Tongue (tissue), 1 donor: ENCODE measurements at regions not wholly inside any gene's neighbourhood (a gene's known extent, or its start where the extent isn't known, plus 50 kb on each side); places are given as distances from the start of the nearest gene placed in this dataset.
"Not testable (repeated sequence)": the region's sequence is repeated elsewhere in the genome, so short reads cannot be mapped to it uniquely, and the experiment has no call there.

ENCODE experiments used
- DNase-seq: peaks from one replicate; pipeline ENCODE4 v3.0.0-alpha.2; 2015

DNA sequence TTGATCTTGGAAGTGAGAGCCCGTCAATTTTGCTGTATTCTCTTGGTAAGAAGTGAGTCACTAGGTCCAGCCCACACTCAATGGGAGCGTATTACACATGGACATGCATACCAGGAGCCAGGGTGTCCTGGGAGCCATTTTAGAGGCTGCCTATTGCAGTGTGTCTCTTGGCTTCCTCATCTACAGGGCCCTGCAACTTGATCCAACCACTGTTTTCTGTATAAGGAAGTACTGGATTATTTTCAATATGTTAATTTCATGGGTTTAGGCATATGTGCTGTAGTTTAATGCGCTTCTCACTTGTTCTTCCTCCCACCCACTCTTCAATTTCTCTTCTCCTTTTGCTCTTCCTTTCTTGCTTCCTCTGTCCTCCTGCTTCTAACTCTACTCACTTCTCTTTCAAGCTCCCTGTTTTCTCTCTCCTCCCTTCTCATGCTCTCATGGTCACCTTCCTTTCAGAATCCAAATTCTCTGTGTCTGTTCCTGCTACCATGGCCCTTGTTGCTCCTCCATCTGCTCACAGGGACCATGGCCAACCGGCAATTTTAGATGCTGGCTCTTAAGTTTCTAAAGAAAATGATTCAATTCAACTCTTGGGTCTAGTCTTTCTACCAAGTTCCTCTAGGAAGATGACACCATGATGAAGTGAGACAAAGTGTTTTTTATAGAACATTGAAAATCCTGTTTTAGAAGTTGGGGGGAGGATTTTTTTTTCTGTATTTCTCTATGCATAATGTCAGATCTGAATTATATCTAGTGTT is 152.0 kb upstream of the ZEB2 start:
- DNase-seq, result no peak

GRCh38 chr2:144670738-144671137 is 150.8 kb upstream of the ZEB2 start:
- DNase-seq, result no peak

- no peak for DNase-seq
Observed at GRCh38 chr2:144670080-144670479, 150.2 kb upstream of the ZEB2 start.

GRCh38 chr2:144669196-144669987 is 149.5 kb upstream of the ZEB2 start:
- DNase-seq, result no peak

DNA sequence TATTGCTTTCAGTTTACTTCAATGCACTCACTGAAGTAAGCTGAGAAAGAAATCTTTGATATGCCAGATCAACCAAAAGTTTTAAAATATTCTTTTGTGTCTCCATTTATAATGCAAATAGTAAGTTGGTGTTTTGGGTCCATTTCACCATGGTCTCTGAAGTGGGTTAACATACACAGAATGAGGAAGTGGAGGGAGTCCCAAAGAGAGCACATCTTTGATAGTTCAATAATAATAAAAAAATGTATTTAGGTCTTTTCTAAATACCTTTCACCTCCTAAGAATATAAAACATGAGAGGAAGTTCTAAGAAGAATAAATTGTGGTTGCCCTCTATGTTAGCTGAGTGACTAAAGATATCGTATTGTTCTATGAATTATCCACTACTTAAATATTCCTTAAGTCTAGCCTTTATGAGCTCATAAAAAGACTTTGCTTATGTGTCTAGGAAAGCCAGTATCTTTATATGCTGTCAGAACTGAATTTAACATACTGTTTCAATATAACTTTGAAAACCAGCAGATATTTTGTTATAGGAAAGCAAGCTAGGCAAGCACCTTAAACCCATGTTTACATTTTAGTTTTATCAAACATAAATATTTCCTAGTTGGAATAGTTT is 148.7 kb upstream of the ZEB2 start:
- no peak for DNase-seq

DNA sequence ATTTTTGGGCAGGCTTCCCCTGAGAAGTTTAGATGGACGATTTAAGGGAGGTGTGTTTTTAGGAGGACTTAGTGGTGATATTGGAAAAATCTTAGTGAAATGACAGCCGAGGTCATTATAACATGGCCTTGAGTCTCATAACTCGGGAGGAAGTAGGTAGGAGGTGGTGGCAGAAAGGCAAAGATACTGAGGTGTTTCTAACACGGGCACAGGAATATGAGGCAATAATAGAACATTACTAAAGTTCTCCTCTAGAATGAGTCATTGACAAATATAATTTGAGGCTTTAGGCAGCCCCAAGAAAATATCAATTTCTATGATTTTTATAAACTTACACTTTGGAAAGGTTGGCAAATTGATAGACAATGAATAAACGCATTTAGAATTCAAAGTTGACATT is 146.1 kb upstream of the ZEB2 start:
- DNase-seq, result no peak

GRCh38 chr2:144663207-144663606 is 143.3 kb upstream of the ZEB2 start:
- no peak for DNase-seq

- no peak for DNase-seq
Observed at GRCh38 chr2:144660518-144661316, 140.8 kb upstream of the ZEB2 start.

GRCh38 chr2:144659731-144660275 is 139.9 kb upstream of the ZEB2 start:
- DNase-seq, result no peak

DNA sequence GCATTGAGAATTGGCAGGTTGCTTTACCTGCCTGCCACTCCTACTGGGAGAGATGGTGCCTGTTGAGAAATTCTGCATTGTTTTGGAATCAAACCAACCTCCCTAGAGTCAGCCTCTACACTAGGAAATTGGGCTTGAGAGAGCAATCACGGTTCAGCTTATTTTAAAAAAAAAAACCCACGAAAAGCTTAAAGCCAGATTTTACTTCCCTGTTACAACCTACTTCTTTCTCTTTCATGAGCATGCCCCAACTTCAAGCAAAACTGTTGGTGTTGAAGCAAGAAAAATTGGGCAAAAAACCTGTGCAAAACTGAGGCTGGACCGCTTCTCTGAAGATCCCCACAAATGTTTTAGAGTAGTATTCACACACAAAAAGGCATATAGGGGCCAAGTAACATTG is 134.6 kb upstream of the ZEB2 start:
- no peak for DNase-seq

DNA sequence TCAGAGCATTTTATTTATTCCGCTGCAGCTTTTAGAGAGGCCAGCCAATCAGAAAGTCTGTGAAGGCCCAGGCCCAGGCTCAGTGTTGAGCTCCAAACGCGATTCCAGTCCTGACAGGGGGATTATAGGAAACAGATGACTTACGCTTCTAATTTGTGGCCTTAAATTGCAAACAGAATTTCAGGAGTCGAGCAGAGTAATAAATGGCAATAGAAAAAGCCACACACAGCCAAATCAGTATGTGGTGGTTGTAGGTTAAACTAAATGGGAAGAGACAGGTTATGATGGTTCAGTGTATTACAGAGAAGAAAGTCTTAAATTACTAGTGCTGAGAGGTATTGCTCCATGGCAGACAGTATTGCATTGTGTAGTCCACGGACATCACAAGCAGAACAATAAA is 131.0 kb upstream of the ZEB2 start:
- peak; percentile 32 for DNase-seq

GRCh38 chr2:144648837-144649465 is 129.0 kb upstream of the ZEB2 start:
- DNase-seq, result no peak

GRCh38 chr2:144645083-144645778 is 125.3 kb upstream of the ZEB2 start:
- peak; percentile 7 for DNase-seq

- no peak for DNase-seq
Observed at GRCh38 chr2:144644549-144644948, 124.6 kb upstream of the ZEB2 start.

DNA sequence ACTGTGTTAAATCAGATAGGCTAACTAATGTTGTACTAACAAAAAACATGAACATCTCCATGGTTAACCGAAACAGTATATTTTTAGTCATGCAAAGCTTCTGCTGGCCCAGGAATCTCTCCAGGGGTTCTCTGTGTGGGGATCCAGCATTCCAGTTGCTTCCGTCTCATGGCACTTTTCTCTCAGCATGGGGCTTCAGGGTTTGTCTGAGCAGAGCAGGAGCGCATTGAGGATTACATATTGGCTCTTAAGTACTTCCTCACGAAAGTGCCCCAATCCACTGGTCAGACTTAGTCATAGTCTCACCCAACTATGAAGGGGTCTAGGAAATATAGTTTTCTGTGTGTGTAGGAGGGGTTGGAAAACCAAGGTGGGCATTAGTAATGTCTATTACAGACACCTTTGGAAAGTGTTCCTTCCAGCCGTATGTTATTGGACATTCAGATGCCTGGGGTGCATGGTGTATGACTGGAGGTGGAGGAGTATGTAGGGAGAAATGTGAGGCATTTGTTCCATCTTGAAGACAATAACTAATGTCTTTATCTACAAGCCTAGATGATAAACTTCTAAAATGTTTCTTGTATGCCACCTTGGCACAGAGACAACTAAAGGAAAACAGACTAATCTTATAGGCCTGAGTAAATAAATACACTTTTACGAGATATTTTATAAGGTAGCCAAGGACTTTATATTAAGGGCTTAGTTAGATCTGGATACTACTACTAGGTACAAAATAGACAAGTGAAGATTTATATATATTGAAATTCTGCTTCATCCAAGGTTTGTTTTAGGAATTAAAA is 123.8 kb upstream of the ZEB2 start:
- DNase-seq, result no peak

- no peak for DNase-seq
Observed at GRCh38 chr2:144642856-144643255, 122.9 kb upstream of the ZEB2 start.

GRCh38 chr2:144642131-144642530 is 122.2 kb upstream of the ZEB2 start:
- DNase-seq, result no peak

DNA sequence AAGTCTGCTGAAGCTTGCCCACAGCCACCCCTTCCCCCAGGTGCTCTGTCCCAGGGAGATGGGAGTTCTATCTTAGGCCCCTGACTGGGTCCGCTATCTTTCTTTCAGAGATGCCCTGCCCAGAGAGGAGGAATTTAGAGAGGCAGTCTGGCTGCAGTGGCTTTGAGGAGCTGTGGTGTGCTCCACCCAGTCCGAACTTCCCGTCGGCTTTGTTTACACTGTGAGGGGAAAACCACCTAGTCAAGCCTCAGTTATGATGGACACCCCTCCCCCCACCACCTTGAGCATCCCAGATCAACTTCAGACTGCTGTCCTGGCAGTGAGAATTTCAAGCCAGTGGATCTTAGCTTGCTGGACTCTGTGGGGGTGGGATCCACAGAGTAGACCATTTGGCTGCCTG is 118.3 kb upstream of the ZEB2 start:
- DNase-seq, result not testable (repeated sequence)

GRCh38 chr2:144636860-144637259 is 116.9 kb upstream of the ZEB2 start:
- DNase-seq, result not testable (repeated sequence)

- no peak for DNase-seq
Observed at GRCh38 chr2:144632809-144633208, 112.9 kb upstream of the ZEB2 start.
